H1 (cell line): ENCODE measurements at regions not wholly inside any gene's neighbourhood (a gene's known extent, or its start where the extent isn't known, plus 50 kb on each side); places are given as distances from the start of the nearest gene placed in this dataset.

Source experiments
- ASH2L ChIP-seq: fragments of 200-600, 300-600 bp; sonication (generic); IDR thresholded peaks from one replicate; pipeline ENCODE4 v1.7.1; 2017; ENCODE audit warnings: low read length
- BACH1 ChIP-seq: IDR thresholded peaks from 2 replicates; pipeline ENCODE4 v1.6.1; 2012; ENCODE audit warnings: low read length, improper control_type of control experiment
- BRCA1 ChIP-seq: IDR thresholded peaks from 2 replicates; pipeline ENCODE4 v1.6.1; 2012; ENCODE audit warnings: low read depth, low read length, improper control_type of control experiment
- CHD1 ChIP-seq: IDR thresholded peaks from 2 replicates; pipeline ENCODE4 v1.6.1; 2012; ENCODE audit warnings: low read depth, low read length, improper control_type of control experiment
- CHD7 ChIP-seq: fragments of 300-600 bp; sonication (generic); IDR thresholded peaks from 2 replicates; pipeline ENCODE4 v1.7.1; 2012; ENCODE audit warnings: low read length, moderate library complexity, mild to moderate bottlenecking, inconsistent platforms; ENCODE audit not compliant: insufficient replicate concordance
- HDAC6 ChIP-seq: IDR thresholded peaks from one replicate; pipeline ENCODE4 v1.7.1; 2012; ENCODE audit warnings: low read depth, mild to moderate bottlenecking, inconsistent platforms, low read length, moderate library complexity
- TEAD4 ChIP-seq: IDR thresholded peaks from 2 replicates; pipeline ENCODE4 v1.6.1; 2012; ENCODE audit warnings: low read depth, low read length, inconsistent platforms, mixed read lengths
- YY1 ChIP-seq: IDR thresholded peaks from 2 replicates; pipeline ENCODE4 v1.6.1; 2011; ENCODE audit warnings: low read depth, mild to moderate bottlenecking, low read length

- TF ChIP-seq CHD7 (no peak), TEAD4 (no peak), YY1 (no peak), HDAC6 (no peak), BACH1 (no peak), BRCA1 (no peak), ASH2L (no peak), CHD1 (no peak)
Observed at GRCh38 chr6:9482030-9482738, 932.7 kb downstream of the TFAP2A start (continued).
